A673 (cell line): ENCODE measurements at regions not wholly inside any gene's neighbourhood (a gene's known extent, or its start where the extent isn't known, plus 50 kb on each side); places are given as distances from the start of the nearest gene placed in this dataset.

Source experiments
- EZH2 ChIP-seq: fragments of 200-600 bp; sonication (generic); IDR thresholded peaks from 2 replicates; pipeline ENCODE4 v1.6.1; 2017; ENCODE audit warnings: borderline replicate concordance, low read depth, mild to moderate bottlenecking, mixed read lengths, antibody characterized with exemption, low read length; ENCODE audit not compliant: poor library complexity, severe bottlenecking
- TF ChIP-seq, protein P1 (sequence below): fragments of 300-800, 200-600 bp; sonication (generic); conservative IDR thresholded peaks from 2 replicates; pipeline ENCODE4 v1.5.1; 2017; ENCODE audit warnings: low read depth, mild to moderate bottlenecking, antibody characterized with exemption, low read length, moderate library complexity, mixed read lengths

DNA sequence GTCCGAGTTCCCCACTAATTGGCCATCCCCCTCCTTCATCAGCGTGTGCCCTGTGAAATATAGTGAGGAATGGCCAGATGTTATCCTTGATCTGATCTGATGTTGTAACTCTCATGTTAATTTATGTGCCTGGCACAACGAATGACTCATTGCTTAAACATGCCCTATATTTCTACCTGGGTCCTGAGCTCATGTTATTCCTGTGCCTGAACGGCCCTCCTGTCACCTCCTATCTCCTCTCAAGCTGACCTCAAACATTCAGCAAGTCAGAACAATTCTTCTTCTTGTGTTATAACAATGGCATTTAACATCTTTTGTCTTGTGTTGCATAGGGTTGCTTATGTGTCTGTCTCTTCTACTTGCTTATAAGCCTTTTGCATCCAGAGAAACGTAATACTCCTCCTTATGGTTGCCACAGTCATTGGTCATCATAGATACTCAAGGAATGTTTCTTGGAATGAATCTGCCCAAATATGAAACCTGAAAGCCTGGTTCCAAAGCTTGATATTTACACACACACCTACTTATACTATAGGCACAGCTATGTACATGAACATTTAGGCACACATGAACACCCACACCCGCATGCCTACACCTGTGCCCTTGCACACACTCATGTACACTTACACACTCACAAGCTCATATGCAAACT is 80.2 kb upstream of the PHLPP1 start:
- TF ChIP-seq, protein P1, sequence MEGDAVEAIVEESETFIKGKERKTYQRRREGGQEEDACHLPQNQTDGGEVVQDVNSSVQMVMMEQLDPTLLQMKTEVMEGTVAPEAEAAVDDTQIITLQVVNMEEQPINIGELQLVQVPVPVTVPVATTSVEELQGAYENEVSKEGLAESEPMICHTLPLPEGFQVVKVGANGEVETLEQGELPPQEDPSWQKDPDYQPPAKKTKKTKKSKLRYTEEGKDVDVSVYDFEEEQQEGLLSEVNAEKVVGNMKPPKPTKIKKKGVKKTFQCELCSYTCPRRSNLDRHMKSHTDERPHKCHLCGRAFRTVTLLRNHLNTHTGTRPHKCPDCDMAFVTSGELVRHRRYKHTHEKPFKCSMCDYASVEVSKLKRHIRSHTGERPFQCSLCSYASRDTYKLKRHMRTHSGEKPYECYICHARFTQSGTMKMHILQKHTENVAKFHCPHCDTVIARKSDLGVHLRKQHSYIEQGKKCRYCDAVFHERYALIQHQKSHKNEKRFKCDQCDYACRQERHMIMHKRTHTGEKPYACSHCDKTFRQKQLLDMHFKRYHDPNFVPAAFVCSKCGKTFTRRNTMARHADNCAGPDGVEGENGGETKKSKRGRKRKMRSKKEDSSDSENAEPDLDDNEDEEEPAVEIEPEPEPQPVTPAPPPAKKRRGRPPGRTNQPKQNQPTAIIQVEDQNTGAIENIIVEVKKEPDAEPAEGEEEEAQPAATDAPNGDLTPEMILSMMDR = no peak
- TF ChIP-seq EZH2 = no peak
